Type B pancreatic cell (in vitro differentiated cells): ENCODE measurements at regions not wholly inside any gene's neighbourhood (a gene's known extent, or its start where the extent isn't known, plus 50 kb on each side); places are given as distances from the start of the nearest gene placed in this dataset.
"Not testable (repeated sequence)": the region's sequence is repeated elsewhere in the genome, so short reads cannot be mapped to it uniquely, and the experiment has no call there.

ENCODE experiments used
- DNase-seq: peaks from one replicate; pipeline ENCODE4 v3.0.0; 2021; ENCODE audit warnings: mixed read lengths; ENCODE audit not compliant: unreplicated experiment; ENCODE audit errors: extremely low spot score
- H3K27ac Mint-ChIP-seq: 2 replicates; pipeline ENCODE4 v1.8.0; 2021; ENCODE audit warnings: mild to moderate bottlenecking, mixed read lengths
- H3K27me3 Mint-ChIP-seq: 2 replicates; pipeline ENCODE4 v1.8.0; 2021; ENCODE audit warnings: mixed read lengths
- H3K36me3 Mint-ChIP-seq: 2 replicates; pipeline ENCODE4 v1.8.0; 2021; ENCODE audit warnings: mixed read lengths
- H3K4me1 Mint-ChIP-seq: one replicate; pipeline ENCODE4 v1.8.0; 2021; ENCODE audit warnings: mixed read lengths; ENCODE audit not compliant: unreplicated experiment
- H3K4me3 Mint-ChIP-seq: 2 replicates; pipeline ENCODE4 v1.8.0; 2021; ENCODE audit warnings: mild to moderate bottlenecking, mixed read lengths
- H3K9me3 Mint-ChIP-seq: 2 replicates; pipeline ENCODE4 v1.8.0; 2021; ENCODE audit warnings: mixed read lengths
- CTCF ChIP-seq: fragments of 200-600 bp; sonication (generic); conservative IDR thresholded peaks from 2 replicates; pipeline ENCODE4 v1.5.0; 2021; ENCODE audit warnings: antibody characterized with exemption, mild to moderate bottlenecking

GRCh38 chr3:187481426-187481825 lies 113.2 kb downstream of the RTP4 start:
- no peak for DNase-seq
- Mint-ChIP-seq H3K4me1 (no peaks in the 10 kb centered on the region), H3K27me3 (peaks cover 3% of the 10 kb centered on the region), H3K9me3 (no peaks in the 10 kb centered on the region), H3K27ac (no peak overlapping the region), H3K4me3 (no peak overlapping the region), H3K36me3 (no peaks in the 10 kb centered on the region)
- no peak for TF ChIP-seq CTCF

- H3K27me3 Mint-ChIP-seq, H3K4me1 Mint-ChIP-seq, H3K27ac Mint-ChIP-seq, H3K36me3 Mint-ChIP-seq, H3K4me3 Mint-ChIP-seq, DNase-seq, H3K9me3 Mint-ChIP-seq: not testable (repeated sequence)
Measured at GRCh38 chr3:187475613-187476012, 107.4 kb downstream of the RTP4 start.

GRCh38 chr3:187473778-187474406 lies 105.7 kb downstream of the RTP4 start:
- no peak for TF ChIP-seq CTCF
- peaks cover 7% of the 10 kb centered on the region for H3K9me3 Mint-ChIP-seq
- no peaks in the 10 kb centered on the region for H3K36me3 Mint-ChIP-seq
- no peak overlapping the region for H3K27ac Mint-ChIP-seq
- peaks cover 8% of the 10 kb centered on the region for H3K27me3 Mint-ChIP-seq
- H3K4me3 Mint-ChIP-seq, result no peak overlapping the region
- H3K4me1 Mint-ChIP-seq, result no peaks in the 10 kb centered on the region
- DNase-seq, result no peak

- H3K4me1 Mint-ChIP-seq, H3K36me3 Mint-ChIP-seq, H3K9me3 Mint-ChIP-seq, H3K27ac Mint-ChIP-seq, H3K4me3 Mint-ChIP-seq, DNase-seq: not testable (repeated sequence)
- H3K27me3 Mint-ChIP-seq, result peaks cover 24% of the 10 kb centered on the region
Measured at GRCh38 chr3:187466306-187466705, 98.1 kb downstream of the RTP4 start.

DNA sequence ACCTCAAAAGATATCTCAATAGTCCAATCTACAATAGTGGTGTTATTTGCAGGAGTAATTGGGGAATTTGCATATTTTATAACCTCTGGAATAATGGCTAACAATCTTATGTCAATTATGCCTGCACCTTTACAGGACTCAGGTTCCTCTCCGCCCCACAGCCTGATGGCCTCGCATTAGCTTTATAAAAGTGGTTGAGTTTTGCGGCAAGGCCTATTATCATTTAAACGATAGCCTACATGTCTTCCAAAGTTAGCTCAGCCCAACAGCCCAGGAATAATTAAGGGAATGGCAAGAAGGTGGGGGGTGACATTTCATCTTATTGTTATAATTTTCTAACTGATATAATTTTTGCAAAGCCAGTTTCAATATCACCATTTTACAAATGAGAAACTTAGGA lies 97.3 kb downstream of the RTP4 start:
- no peaks in the 10 kb centered on the region for H3K36me3 Mint-ChIP-seq
- H3K27ac Mint-ChIP-seq, result no peak overlapping the region
- H3K4me3 Mint-ChIP-seq, result no peak overlapping the region
- no peak for TF ChIP-seq CTCF
- H3K27me3 Mint-ChIP-seq, result peaks cover 24% of the 10 kb centered on the region
- H3K4me1 Mint-ChIP-seq, result no peaks in the 10 kb centered on the region
- peaks cover 7% of the 10 kb centered on the region for H3K9me3 Mint-ChIP-seq
- no peak for DNase-seq

DNA sequence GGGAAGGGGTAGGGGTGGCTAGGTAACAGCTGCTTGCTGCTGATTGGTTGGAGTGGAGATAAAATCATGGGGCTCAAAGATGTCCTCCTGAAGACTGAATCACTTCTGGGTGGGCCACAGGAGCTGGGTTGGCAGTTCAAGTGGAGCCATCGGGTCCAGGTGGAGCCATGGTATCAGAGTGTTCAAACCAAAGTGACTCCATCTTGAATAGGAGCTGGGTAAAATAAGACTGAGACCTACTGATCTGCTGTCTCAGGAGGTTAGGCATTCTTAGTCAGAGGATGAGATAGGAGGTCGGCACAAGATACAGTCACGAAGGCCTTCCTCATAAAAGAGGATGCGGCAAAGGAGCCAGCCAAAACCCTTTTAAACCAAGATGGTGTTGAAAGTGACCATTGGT lies 96.5 kb downstream of the RTP4 start:
- no peak for DNase-seq
- H3K27ac Mint-ChIP-seq, result no peak overlapping the region
- no peak for TF ChIP-seq CTCF
- peaks cover 18% of the 10 kb centered on the region for H3K27me3 Mint-ChIP-seq
- H3K36me3 Mint-ChIP-seq, result no peaks in the 10 kb centered on the region
- H3K9me3 Mint-ChIP-seq, result no peaks in the 10 kb centered on the region
- no peaks in the 10 kb centered on the region for H3K4me1 Mint-ChIP-seq
- H3K4me3 Mint-ChIP-seq, result no peak overlapping the region

DNA sequence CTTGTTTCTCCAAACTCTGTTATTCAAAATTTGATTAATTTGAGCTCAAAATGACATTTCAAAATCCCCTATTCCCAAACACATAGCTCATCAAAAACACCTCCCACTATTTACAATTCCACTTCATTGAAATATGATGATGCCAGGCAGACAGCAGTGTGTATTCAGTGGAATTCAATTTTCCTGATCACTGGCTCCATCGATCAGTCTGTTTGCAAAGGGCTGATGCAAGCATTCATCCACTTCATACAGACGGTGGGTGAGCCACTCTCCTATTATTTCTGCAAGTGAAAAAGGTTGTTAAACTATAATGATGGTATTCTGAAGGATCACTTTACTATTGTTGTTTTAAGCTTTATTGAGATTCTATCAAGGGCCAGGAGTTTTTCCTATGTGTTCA lies 90.7 kb downstream of the RTP4 start:
- H3K27ac Mint-ChIP-seq, result no peak overlapping the region
- H3K36me3 Mint-ChIP-seq, result no peaks in the 10 kb centered on the region
- DNase-seq, result no peak
- peaks cover 8% of the 10 kb centered on the region for H3K27me3 Mint-ChIP-seq
- no peaks in the 10 kb centered on the region for H3K4me1 Mint-ChIP-seq
- no peak overlapping the region for H3K4me3 Mint-ChIP-seq
- TF ChIP-seq CTCF, result no peak
- no peaks in the 10 kb centered on the region for H3K9me3 Mint-ChIP-seq
